ENCODE measurements at regions not wholly inside any gene's neighbourhood (a gene's known extent, or its start where the extent isn't known, plus 50 kb on each side); places are given as distances from the start of the nearest gene placed in this dataset.

GRCh38 chr7:45391618-45392451, 182.3 kb upstream of the ADCY1 start:
- H3K4me1 ChIP-seq (ENCODE audit: control insufficient read depth in 4 of 4, insufficient read depth in 4 of 4, low read length in 3 of 4) = no peaks in the 10 kb centered on the region
- no peak overlapping the region for H3K9ac ChIP-seq (ENCODE audit: low read depth in 1 of 2, low read length in 2 of 2)
- H3K27ac ChIP-seq (ENCODE audit: low read depth in 1 of 2, low read length in 2 of 2) = no peak overlapping the region
- TF ChIP-seq HNF4G (IDR thresholded peaks at IDR 0.05) = no peak
- no peak for TF ChIP-seq CTCF (IDR thresholded peaks at IDR 0.05; ENCODE audit: low read depth, low read length, missing input control)
- TF ChIP-seq RAD21 (IDR thresholded peaks at IDR 0.05) = no peak
- TF ChIP-seq HNF4A (conservative IDR thresholded peaks at IDR 0.05) = no peak
- no peak for TF ChIP-seq NR2F2 (IDR thresholded peaks at IDR 0.05)
- 73% methylated on average over 38 of the region's 38 CpGs for whole genome bisulfite sequencing
- no peak overlapping the region for H3K4me3 ChIP-seq (ENCODE audit: low read depth in 1 of 3, low read length in 3 of 3)
- DNase-seq (ENCODE audit: low spot score) = no peak
- peaks cover 0 to 14% (median 3%) of the 10 kb centered on the region in 4 donors for H3K9me3 ChIP-seq (ENCODE audit: control insufficient read depth in 4 of 4, low read length in 3 of 4)
- no peaks in the 10 kb centered on the region for H3K36me3 ChIP-seq (ENCODE audit: control insufficient read depth in 4 of 4, insufficient read depth in 3 of 4, low read depth in 1 of 4, low read length in 3 of 4)
- H3K27me3 ChIP-seq (ENCODE audit: control insufficient read depth in 4 of 4, insufficient read depth in 4 of 4, low read length in 3 of 4) = peaks cover 0 to 3% (median 0%) of the 10 kb centered on the region in 4 donors

- DNase-seq (ENCODE audit: low spot score) = no peak
- Histone ChIP-seq H3K4me1 (ENCODE audit: control insufficient read depth in 4 of 4, insufficient read depth in 4 of 4, low read length in 3 of 4) (no peaks in the 10 kb centered on the region), H3K27ac (ENCODE audit: low read depth in 1 of 2, low read length in 2 of 2) (no peak overlapping the region), H3K36me3 (ENCODE audit: control insufficient read depth in 4 of 4, insufficient read depth in 3 of 4, low read depth in 1 of 4, low read length in 3 of 4) (no peaks in the 10 kb centered on the region), H3K9me3 (ENCODE audit: control insufficient read depth in 4 of 4, low read length in 3 of 4) (peaks cover 0 to 14% (median 3%) of the 10 kb centered on the region in 4 donors), H3K27me3 (ENCODE audit: control insufficient read depth in 4 of 4, insufficient read depth in 4 of 4, low read length in 3 of 4) (peaks cover 0 to 3% (median 0%) of the 10 kb centered on the region in 4 donors), H3K9ac (ENCODE audit: low read depth in 1 of 2, low read length in 2 of 2) (no peak overlapping the region), H3K4me3 (ENCODE audit: low read depth in 1 of 3, low read length in 3 of 3) (no peak overlapping the region)
- WGBS = 56% methylated on average over 4 of the region's 4 CpGs
- TF ChIP-seq, protein P1, sequence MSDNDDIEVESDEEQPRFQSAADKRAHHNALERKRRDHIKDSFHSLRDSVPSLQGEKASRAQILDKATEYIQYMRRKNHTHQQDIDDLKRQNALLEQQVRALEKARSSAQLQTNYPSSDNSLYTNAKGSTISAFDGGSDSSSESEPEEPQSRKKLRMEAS (IDR thresholded peaks at IDR 0.05) = no peak
- TF ChIP-seq EGR1 (IDR thresholded peaks at IDR 0.05; ENCODE audit: low read depth in 2 of 2) (no peak), HNF4G (IDR thresholded peaks at IDR 0.05) (no peak), RXRA (IDR thresholded peaks at IDR 0.05) (no peak)
- TF ChIP-seq, protein P2, sequence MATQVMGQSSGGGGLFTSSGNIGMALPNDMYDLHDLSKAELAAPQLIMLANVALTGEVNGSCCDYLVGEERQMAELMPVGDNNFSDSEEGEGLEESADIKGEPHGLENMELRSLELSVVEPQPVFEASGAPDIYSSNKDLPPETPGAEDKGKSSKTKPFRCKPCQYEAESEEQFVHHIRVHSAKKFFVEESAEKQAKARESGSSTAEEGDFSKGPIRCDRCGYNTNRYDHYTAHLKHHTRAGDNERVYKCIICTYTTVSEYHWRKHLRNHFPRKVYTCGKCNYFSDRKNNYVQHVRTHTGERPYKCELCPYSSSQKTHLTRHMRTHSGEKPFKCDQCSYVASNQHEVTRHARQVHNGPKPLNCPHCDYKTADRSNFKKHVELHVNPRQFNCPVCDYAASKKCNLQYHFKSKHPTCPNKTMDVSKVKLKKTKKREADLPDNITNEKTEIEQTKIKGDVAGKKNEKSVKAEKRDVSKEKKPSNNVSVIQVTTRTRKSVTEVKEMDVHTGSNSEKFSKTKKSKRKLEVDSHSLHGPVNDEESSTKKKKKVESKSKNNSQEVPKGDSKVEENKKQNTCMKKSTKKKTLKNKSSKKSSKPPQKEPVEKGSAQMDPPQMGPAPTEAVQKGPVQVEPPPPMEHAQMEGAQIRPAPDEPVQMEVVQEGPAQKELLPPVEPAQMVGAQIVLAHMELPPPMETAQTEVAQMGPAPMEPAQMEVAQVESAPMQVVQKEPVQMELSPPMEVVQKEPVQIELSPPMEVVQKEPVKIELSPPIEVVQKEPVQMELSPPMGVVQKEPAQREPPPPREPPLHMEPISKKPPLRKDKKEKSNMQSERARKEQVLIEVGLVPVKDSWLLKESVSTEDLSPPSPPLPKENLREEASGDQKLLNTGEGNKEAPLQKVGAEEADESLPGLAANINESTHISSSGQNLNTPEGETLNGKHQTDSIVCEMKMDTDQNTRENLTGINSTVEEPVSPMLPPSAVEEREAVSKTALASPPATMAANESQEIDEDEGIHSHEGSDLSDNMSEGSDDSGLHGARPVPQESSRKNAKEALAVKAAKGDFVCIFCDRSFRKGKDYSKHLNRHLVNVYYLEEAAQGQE (IDR thresholded peaks at IDR 0.05) = no peak
These were observed 180.0 kb upstream of the ADCY1 start for GRCh38 chr7:45394117-45394708.

GRCh38 chr7:45399069-45399468, 175.1 kb upstream of the ADCY1 start:
- H3K9ac ChIP-seq (ENCODE audit: low read depth in 1 of 2, low read length in 2 of 2) = no peak overlapping the region
- H3K4me3 ChIP-seq (ENCODE audit: low read depth in 1 of 3, low read length in 3 of 3) = no peak overlapping the region
- H3K27me3 ChIP-seq (ENCODE audit: control insufficient read depth in 4 of 4, insufficient read depth in 4 of 4, low read length in 3 of 4) = no peaks in the 10 kb centered on the region
- H3K27ac ChIP-seq (ENCODE audit: low read depth in 1 of 2, low read length in 2 of 2) = no peak overlapping the region
- H3K36me3 ChIP-seq (ENCODE audit: control insufficient read depth in 4 of 4, insufficient read depth in 3 of 4, low read depth in 1 of 4, low read length in 3 of 4) = no peaks in the 10 kb centered on the region
- DNase-seq (ENCODE audit: low spot score) = no peak
- peaks cover 5 to 10% (median 6%) of the 10 kb centered on the region in 4 donors for H3K9me3 ChIP-seq (ENCODE audit: control insufficient read depth in 4 of 4, low read length in 3 of 4)
- no peaks in the 10 kb centered on the region for H3K4me1 ChIP-seq (ENCODE audit: control insufficient read depth in 4 of 4, insufficient read depth in 4 of 4, low read length in 3 of 4)
- 93% methylated on average over 15 of the region's 15 CpGs for WGBS
- TF ChIP-seq YY1 (IDR thresholded peaks at IDR 0.05) (no peak), JUND (IDR thresholded peaks at IDR 0.05) (no peak), SP1 (IDR thresholded peaks at IDR 0.05) (no peak), CTCF (IDR thresholded peaks at IDR 0.05; ENCODE audit: low read depth, low read length, missing input control) (no peak), GABPA (IDR thresholded peaks at IDR 0.05 in 1 of 2, conservative IDR thresholded peaks at IDR 0.05 in 1 of 2) (no peak), RAD21 (IDR thresholded peaks at IDR 0.05) (no peak), HNF4G (IDR thresholded peaks at IDR 0.05) (no peak), HNF4A (conservative IDR thresholded peaks at IDR 0.05) (no peak), FOXA1 (IDR thresholded peaks at IDR 0.05) (no peak)
- TF ChIP-seq, protein P3, sequence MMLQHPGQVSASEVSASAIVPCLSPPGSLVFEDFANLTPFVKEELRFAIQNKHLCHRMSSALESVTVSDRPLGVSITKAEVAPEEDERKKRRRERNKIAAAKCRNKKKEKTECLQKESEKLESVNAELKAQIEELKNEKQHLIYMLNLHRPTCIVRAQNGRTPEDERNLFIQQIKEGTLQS (IDR thresholded peaks at IDR 0.05) = no peak
- TF ChIP-seq, protein P1 (IDR thresholded peaks at IDR 0.05) = no peak
